GM23338 (cell line): ENCODE measurements at regions not wholly inside any gene's neighbourhood (a gene's known extent, or its start where the extent isn't known, plus 50 kb on each side); places are given as distances from the start of the nearest gene placed in this dataset.

ENCODE experiments used
- ATAC-seq: fragments of 200-7000 bp; cut with Tn5 transposase; 3 replicates; pipeline ENCODE4 v1.9.1; 2020
- DNase-seq: peaks from one replicate; pipeline ENCODE4 v3.0.0-alpha.2; 2015; ENCODE audit warnings: low spot score
- H2AFZ ChIP-seq: fragments of 200-600 bp; sonication (generic); 2 replicates; pipeline ENCODE4 v1.8.0; 2016; ENCODE audit warnings: antibody characterized with exemption, mild to moderate bottlenecking, moderate library complexity
- H3F3A ChIP-seq: fragments of 200-600 bp; sonication (generic); replicated peaks from 2 replicates; pipeline ENCODE4 v1.8.0; 2017; ENCODE audit warnings: antibody characterized with exemption, mixed run types, low read depth
- H3K27ac ChIP-seq: fragments of 200-600 bp; sonication (generic); 2 replicates; pipeline ENCODE4 v1.6.1; 2016; ENCODE audit warnings: low read depth
- H3K27me3 ChIP-seq: fragments of 200-600 bp; sonication (generic); 2 replicates; pipeline ENCODE4 v1.8.0; 2016; ENCODE audit warnings: mild to moderate bottlenecking, mixed run types, moderate library complexity; ENCODE audit not compliant: insufficient read depth
- H3K36me3 ChIP-seq: fragments of 200-600 bp; sonication (generic); 2 replicates; pipeline ENCODE4 v1.8.0; 2016; ENCODE audit warnings: mild to moderate bottlenecking; ENCODE audit not compliant: insufficient read depth
- H3K4me1 ChIP-seq: fragments of 200-600 bp; sonication (generic); 2 replicates; pipeline ENCODE4 v1.8.0; 2016; ENCODE audit warnings: mild to moderate bottlenecking, moderate library complexity; ENCODE audit not compliant: insufficient read depth
- H3K4me2 ChIP-seq: fragments of 200-600 bp; sonication (generic); 2 replicates; pipeline ENCODE4 v1.7.1; 2017; ENCODE audit warnings: mixed run types
- H3K4me3 ChIP-seq: fragments of 200-600 bp; sonication (generic); 2 replicates; pipeline ENCODE4 v1.6.1; 2016; ENCODE audit warnings: mixed run types
- H3K79me2 ChIP-seq: fragments of 200-600 bp; sonication (generic); replicated peaks from 2 replicates; pipeline ENCODE4 v1.8.0; 2017; ENCODE audit warnings: mild to moderate bottlenecking; ENCODE audit not compliant: insufficient read depth
- H3K9me2 ChIP-seq: fragments of 200-600 bp; sonication (generic); 2 replicates; pipeline ENCODE4 v1.8.0; 2017; ENCODE audit not compliant: insufficient read depth
- H4K20me1 ChIP-seq: fragments of 200-600 bp; sonication (generic); replicated peaks from 2 replicates; pipeline ENCODE4 v1.8.0; 2017; ENCODE audit warnings: mild to moderate bottlenecking; ENCODE audit not compliant: insufficient read depth
- H3K27ac Mint-ChIP-seq: 2 replicates; pipeline ENCODE4 v1.8.0; 2020; ENCODE audit warnings: inconsistent platforms, mild to moderate bottlenecking, moderate library complexity, mixed read lengths
- H3K27me3 Mint-ChIP-seq: 3 replicates; pipeline ENCODE4 v1.8.0; 2022; ENCODE audit warnings: low read depth, mild to moderate bottlenecking, moderate library complexity, mixed read lengths, inconsistent platforms; ENCODE audit not compliant: insufficient read depth, poor library complexity
- H3K36me3 Mint-ChIP-seq: 3 replicates; pipeline ENCODE4 v1.8.0; 2021; ENCODE audit warnings: low read depth, mild to moderate bottlenecking, inconsistent platforms, moderate library complexity, mixed read lengths
- H3K4me1 Mint-ChIP-seq: 3 replicates; pipeline ENCODE4 v1.8.0; 2020; ENCODE audit warnings: mild to moderate bottlenecking, inconsistent platforms, mixed read lengths
- H3K4me3 Mint-ChIP-seq: 3 replicates; pipeline ENCODE4 v1.8.0; 2021; ENCODE audit warnings: moderate library complexity, mild to moderate bottlenecking, inconsistent platforms, mixed read lengths
- H3K9me3 Mint-ChIP-seq: 3 replicates; pipeline ENCODE4 v1.8.0; 2020; ENCODE audit warnings: moderate library complexity, mild to moderate bottlenecking, inconsistent platforms, mixed read lengths
- CREB1 ChIP-seq: fragments of 250-450 bp; sonication (Bioruptor Pico); IDR thresholded peaks from 2 replicates; pipeline ENCODE4 v1.5.0; 2020; ENCODE audit warnings: low read depth, mild to moderate bottlenecking, moderate library complexity
- EZH2 ChIP-seq: fragments of 200-600 bp; sonication (generic); IDR thresholded peaks from one replicate; pipeline ENCODE4 v1.8.0; 2017; ENCODE audit warnings: antibody characterized with exemption, mild to moderate bottlenecking, low read depth; ENCODE audit not compliant: unreplicated experiment
- EZH2phosphoT487 ChIP-seq: fragments of 200-600 bp; sonication (generic); IDR thresholded peaks from one replicate; pipeline ENCODE4 v1.8.1; 2018; ENCODE audit warnings: antibody characterized with exemption; ENCODE audit not compliant: unreplicated experiment
- POLR2AphosphoS5 ChIP-seq: IDR thresholded peaks from 2 replicates; pipeline ENCODE4 v1.6.1; 2016; ENCODE audit warnings: antibody characterized with exemption, low read depth
- REST ChIP-seq: IDR thresholded peaks from one replicate; pipeline ENCODE4 v1.6.1; 2018; ENCODE audit warnings: antibody characterized with exemption; ENCODE audit not compliant: unreplicated experiment
- STAT1 ChIP-seq: IDR thresholded peaks from one replicate; pipeline ENCODE4 v1.6.1; 2016; ENCODE audit warnings: antibody characterized with exemption; ENCODE audit not compliant: unreplicated experiment
- ZNF114 ChIP-seq: fragments of 250-450 bp; sonication (Bioruptor Pico); IDR thresholded peaks from 2 replicates; pipeline ENCODE4 v1.5.0; 2020; ENCODE audit warnings: mild to moderate bottlenecking, moderate library complexity
- ZNF331 ChIP-seq: fragments of 250-450 bp; sonication (Bioruptor Pico); IDR thresholded peaks from 2 replicates; pipeline ENCODE4 v1.5.0; 2020; ENCODE audit warnings: low read depth, mild to moderate bottlenecking, moderate library complexity
- ZNF462 ChIP-seq: fragments of 250-450 bp; sonication (Bioruptor Pico); IDR thresholded peaks from 2 replicates; pipeline ENCODE4 v1.5.0; 2020; ENCODE audit warnings: mild to moderate bottlenecking, moderate library complexity
- TF ChIP-seq, protein P1 (sequence below), 2 experiments: fragments of 200-600 bp in 1 of 2; sonication (generic) in 1 of 2; conservative IDR thresholded peaks; 2 replicates each; pipeline versions ENCODE4 v1.5.1 to v1.6.1; 2016 to 2017; ENCODE audit warnings: antibody characterized with exemption in 2 of 2, low read depth in 2 of 2, mild to moderate bottlenecking in 2 of 2, moderate library complexity in 1 of 2
- TF ChIP-seq, protein P2 (sequence below): IDR thresholded peaks from 2 replicates; pipeline ENCODE4 v1.6.1; 2016; ENCODE audit warnings: antibody characterized with exemption

DNA sequence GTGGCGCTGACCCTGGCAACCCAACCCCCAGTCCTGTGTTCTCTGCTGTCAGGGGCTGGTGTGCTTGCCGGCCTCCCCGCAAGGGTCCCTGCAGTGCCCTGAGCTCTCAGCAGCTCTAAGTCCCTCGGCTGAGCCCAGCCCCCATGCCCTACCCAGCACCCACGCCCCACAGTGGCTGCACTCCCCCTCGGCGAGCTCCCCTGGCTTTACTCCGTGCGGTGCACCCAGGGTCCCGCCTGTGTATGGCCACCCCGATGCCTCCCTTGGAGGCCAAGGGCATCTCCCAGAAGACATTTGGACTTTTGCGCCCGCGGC is 72.5 kb upstream of the SHISAL1 start:
- Histone ChIP-seq H3K27ac (no peak overlapping the region), H3K79me2 (no peaks in the 10 kb centered on the region), H3F3A (no peaks in the 10 kb centered on the region), H3K36me3 (no peaks in the 10 kb centered on the region), H3K4me2 (no peak overlapping the region), H3K9me2 (no peaks in the 10 kb centered on the region), H3K4me1 (no peaks in the 10 kb centered on the region), H3K27me3 (no peaks in the 10 kb centered on the region), H3K4me3 (no peak overlapping the region), H2AFZ (no peak overlapping the region), H4K20me1 (no peaks in the 10 kb centered on the region)
- DNase-seq (no peak), ATAC-seq (peak; percentile 19; the same call in 1 of the 3 replicates)
- no peaks in the 10 kb centered on the region for H3K36me3 Mint-ChIP-seq
- no peak overlapping the region for H3K4me3 Mint-ChIP-seq
- TF ChIP-seq CREB1 (no peak), ZNF331 (CRISPR knock-in tag) (no peak), EZH2 (no peak), ZNF114 (CRISPR knock-in tag) (no peak), REST (no peak), ZNF462 (CRISPR knock-in tag) (no peak), EZH2phosphoT487 (no peak), STAT1 (no peak), POLR2AphosphoS5 (no peak)
- TF ChIP-seq, protein P1, sequence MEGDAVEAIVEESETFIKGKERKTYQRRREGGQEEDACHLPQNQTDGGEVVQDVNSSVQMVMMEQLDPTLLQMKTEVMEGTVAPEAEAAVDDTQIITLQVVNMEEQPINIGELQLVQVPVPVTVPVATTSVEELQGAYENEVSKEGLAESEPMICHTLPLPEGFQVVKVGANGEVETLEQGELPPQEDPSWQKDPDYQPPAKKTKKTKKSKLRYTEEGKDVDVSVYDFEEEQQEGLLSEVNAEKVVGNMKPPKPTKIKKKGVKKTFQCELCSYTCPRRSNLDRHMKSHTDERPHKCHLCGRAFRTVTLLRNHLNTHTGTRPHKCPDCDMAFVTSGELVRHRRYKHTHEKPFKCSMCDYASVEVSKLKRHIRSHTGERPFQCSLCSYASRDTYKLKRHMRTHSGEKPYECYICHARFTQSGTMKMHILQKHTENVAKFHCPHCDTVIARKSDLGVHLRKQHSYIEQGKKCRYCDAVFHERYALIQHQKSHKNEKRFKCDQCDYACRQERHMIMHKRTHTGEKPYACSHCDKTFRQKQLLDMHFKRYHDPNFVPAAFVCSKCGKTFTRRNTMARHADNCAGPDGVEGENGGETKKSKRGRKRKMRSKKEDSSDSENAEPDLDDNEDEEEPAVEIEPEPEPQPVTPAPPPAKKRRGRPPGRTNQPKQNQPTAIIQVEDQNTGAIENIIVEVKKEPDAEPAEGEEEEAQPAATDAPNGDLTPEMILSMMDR (conservative IDR thresholded peaks at IDR 0.05; ENCODE audit: low read depth in 2 of 2), result no peak
- TF ChIP-seq, protein P2, sequence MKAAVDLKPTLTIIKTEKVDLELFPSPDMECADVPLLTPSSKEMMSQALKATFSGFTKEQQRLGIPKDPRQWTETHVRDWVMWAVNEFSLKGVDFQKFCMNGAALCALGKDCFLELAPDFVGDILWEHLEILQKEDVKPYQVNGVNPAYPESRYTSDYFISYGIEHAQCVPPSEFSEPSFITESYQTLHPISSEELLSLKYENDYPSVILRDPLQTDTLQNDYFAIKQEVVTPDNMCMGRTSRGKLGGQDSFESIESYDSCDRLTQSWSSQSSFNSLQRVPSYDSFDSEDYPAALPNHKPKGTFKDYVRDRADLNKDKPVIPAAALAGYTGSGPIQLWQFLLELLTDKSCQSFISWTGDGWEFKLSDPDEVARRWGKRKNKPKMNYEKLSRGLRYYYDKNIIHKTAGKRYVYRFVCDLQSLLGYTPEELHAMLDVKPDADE, result no peak
- no peaks in the 10 kb centered on the region for H3K9me3 Mint-ChIP-seq
- no peak overlapping the region for H3K27ac Mint-ChIP-seq
- peaks cover 7% of the 10 kb centered on the region; the same call in 2 of the 3 replicates for H3K4me1 Mint-ChIP-seq
- H3K27me3 Mint-ChIP-seq, result peaks cover 16% of the 10 kb centered on the region
